T-helper 2 cell (primary cell): ENCODE measurements at regions not wholly inside any gene's neighbourhood (a gene's known extent, or its start where the extent isn't known, plus 50 kb on each side); places are given as distances from the start of the nearest gene placed in this dataset.

ENCODE experiments used
- DNase-seq, 5 experiments: peaks; one replicate each; pipeline versions ENCODE4 v3.0.0 to v3.0.0-alpha.2; 2012 to 2022

GRCh38 chr5:21694567-21694966, 1158.6 kb downstream of the CDH12 start:
- DNase-seq: no peak

GRCh38 chr5:21693591-21693990, 1159.6 kb downstream of the CDH12 start:
- no peak for DNase-seq

- no peak for DNase-seq
Observed at GRCh38 chr5:21689587-21689986, 1163.6 kb downstream of the CDH12 start.

- no peak for DNase-seq
Observed at GRCh38 chr5:21688655-21689054, 1164.5 kb downstream of the CDH12 start.

- no peak for DNase-seq
Observed at GRCh38 chr5:21687621-21688020, 1165.5 kb downstream of the CDH12 start.

- DNase-seq: no peak
Observed at GRCh38 chr5:21686706-21687105, 1166.4 kb downstream of the CDH12 start.

- no peak for DNase-seq
Observed at GRCh38 chr5:21685522-21685921, 1167.6 kb downstream of the CDH12 start.

- no peak for DNase-seq
Observed at GRCh38 chr5:21684992-21685391, 1168.2 kb downstream of the CDH12 start.

GRCh38 chr5:21681911-21682310, 1171.2 kb downstream of the CDH12 start:
- no peak for DNase-seq

GRCh38 chr5:21680641-21681040, 1172.5 kb downstream of the CDH12 start:
- no peak for DNase-seq

GRCh38 chr5:21680196-21680595, 1172.9 kb downstream of the CDH12 start:
- DNase-seq: no peak

GRCh38 chr5:21678526-21678925, 1174.6 kb downstream of the CDH12 start:
- DNase-seq: no peak

- DNase-seq: no peak
Observed at GRCh38 chr5:21672911-21673310, 1180.2 kb downstream of the CDH12 start.

GRCh38 chr5:21672360-21672759, 1180.8 kb downstream of the CDH12 start:
- DNase-seq: no peak

- DNase-seq: no peak
Observed at GRCh38 chr5:21665524-21665923, 1187.6 kb downstream of the CDH12 start.

GRCh38 chr5:21663082-21663481, 1190.1 kb downstream of the CDH12 start:
- no peak for DNase-seq

- DNase-seq: no peak
Observed at GRCh38 chr5:21661184-21661583, 1192.0 kb downstream of the CDH12 start.

GRCh38 chr5:21654556-21654955, 1198.6 kb downstream of the CDH12 start:
- DNase-seq: no peak

- DNase-seq: no peak
Observed at GRCh38 chr5:21649969-21650368, 1203.2 kb downstream of the CDH12 start.

- DNase-seq: no peak
Observed at GRCh38 chr5:21646469-21646868, 1206.7 kb downstream of the CDH12 start.

GRCh38 chr5:21644032-21644431, 1209.1 kb downstream of the CDH12 start:
- DNase-seq: no peak

- no peak for DNase-seq
Observed at GRCh38 chr5:21642312-21642711, 1210.8 kb downstream of the CDH12 start.

GRCh38 chr5:21623831-21624230, 1229.3 kb downstream of the CDH12 start:
- DNase-seq: no peak

GRCh38 chr5:21615195-21615765, 1237.9 kb downstream of the CDH12 start:
- no peak for DNase-seq

- DNase-seq: no peak
Observed at GRCh38 chr5:21613971-21614488, 1239.1 kb downstream of the CDH12 start.
